ENCODE measurements at regions not wholly inside any gene's neighbourhood (a gene's known extent, or its start where the extent isn't known, plus 50 kb on each side); places are given as distances from the start of the nearest gene placed in this dataset.

DNA sequence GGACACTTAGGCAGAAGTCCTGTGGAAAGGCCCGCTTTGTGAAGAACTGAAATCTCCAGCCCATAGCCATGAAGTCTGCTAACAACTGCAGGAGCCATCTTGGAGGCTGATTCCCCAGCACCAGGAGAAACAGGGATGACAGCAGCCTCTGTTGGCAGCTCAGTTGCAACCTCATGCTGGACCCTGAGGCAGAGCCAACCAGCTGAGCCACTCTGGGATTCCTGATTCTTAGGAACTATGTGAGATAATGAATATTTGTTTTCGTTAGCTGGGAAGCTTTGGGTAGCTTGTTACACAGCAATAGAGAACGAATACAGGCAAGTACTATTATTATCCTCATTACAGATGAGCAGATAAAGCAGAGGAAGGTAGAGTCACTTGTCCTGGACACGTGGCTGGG lies 210.5 kb upstream of the ANKH start:
- no peak overlapping the region for H3K27ac ChIP-seq (ENCODE audit: insufficient read depth, low read length)
- no peak for TF ChIP-seq NFE2L2 (IDR thresholded peaks at IDR 0.05; ENCODE audit: low read depth, low read length)
- no peak for TF ChIP-seq MXI1 (IDR thresholded peaks at IDR 0.05; ENCODE audit: borderline replicate concordance, low read depth, low read length)
- TF ChIP-seq, protein P1, sequence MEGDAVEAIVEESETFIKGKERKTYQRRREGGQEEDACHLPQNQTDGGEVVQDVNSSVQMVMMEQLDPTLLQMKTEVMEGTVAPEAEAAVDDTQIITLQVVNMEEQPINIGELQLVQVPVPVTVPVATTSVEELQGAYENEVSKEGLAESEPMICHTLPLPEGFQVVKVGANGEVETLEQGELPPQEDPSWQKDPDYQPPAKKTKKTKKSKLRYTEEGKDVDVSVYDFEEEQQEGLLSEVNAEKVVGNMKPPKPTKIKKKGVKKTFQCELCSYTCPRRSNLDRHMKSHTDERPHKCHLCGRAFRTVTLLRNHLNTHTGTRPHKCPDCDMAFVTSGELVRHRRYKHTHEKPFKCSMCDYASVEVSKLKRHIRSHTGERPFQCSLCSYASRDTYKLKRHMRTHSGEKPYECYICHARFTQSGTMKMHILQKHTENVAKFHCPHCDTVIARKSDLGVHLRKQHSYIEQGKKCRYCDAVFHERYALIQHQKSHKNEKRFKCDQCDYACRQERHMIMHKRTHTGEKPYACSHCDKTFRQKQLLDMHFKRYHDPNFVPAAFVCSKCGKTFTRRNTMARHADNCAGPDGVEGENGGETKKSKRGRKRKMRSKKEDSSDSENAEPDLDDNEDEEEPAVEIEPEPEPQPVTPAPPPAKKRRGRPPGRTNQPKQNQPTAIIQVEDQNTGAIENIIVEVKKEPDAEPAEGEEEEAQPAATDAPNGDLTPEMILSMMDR (conservative IDR thresholded peaks at IDR 0.05; ENCODE audit: low read depth, low read length): no peak
- TF ChIP-seq MAFK (IDR thresholded peaks at IDR 0.05; ENCODE audit: low read depth, low read length): no peak
- TF ChIP-seq MAZ (IDR thresholded peaks at IDR 0.05; ENCODE audit: borderline replicate concordance, low read depth, low read length): no peak
- no peak for TF ChIP-seq CEBPB (IDR thresholded peaks at IDR 0.05; ENCODE audit: low read depth, low read length)
- no peak for TF ChIP-seq FOS (IDR thresholded peaks at IDR 0.05; ENCODE audit: low read depth, low read length)
- TF ChIP-seq CHD1 (IDR thresholded peaks at IDR 0.05; ENCODE audit: low read depth, low read length): no peak
- TF ChIP-seq, protein P2, sequence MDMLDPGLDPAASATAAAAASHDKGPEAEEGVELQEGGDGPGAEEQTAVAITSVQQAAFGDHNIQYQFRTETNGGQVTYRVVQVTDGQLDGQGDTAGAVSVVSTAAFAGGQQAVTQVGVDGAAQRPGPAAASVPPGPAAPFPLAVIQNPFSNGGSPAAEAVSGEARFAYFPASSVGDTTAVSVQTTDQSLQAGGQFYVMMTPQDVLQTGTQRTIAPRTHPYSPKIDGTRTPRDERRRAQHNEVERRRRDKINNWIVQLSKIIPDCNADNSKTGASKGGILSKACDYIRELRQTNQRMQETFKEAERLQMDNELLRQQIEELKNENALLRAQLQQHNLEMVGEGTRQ (IDR thresholded peaks at IDR 0.05; ENCODE audit: low read depth, low read length): no peak
- DNase-seq (no peak), ATAC-seq (ENCODE audit: low read depth) (no peak)
- H3K36me3 ChIP-seq (ENCODE audit: control insufficient read depth, insufficient read depth, low read length): no peaks in the 10 kb centered on the region
- no peak overlapping the region for H3K14ac ChIP-seq (replicated peaks; ENCODE audit: low read depth, low read length)
- H4K20me1 ChIP-seq (ENCODE audit: insufficient read depth, low read length): no peaks in the 10 kb centered on the region
- in situ Hi-C loops (cut with MboI; ENCODE audit: low sequenced_read_pairs) (no loop called here), dilution Hi-C loops (cut with HindIII; ENCODE audit: low sequenced_read_pairs, unreplicated experiment) (no loop called here), intact Hi-C loops (cut with micrococcal nuclease) (no loop called here)
- ChIA-PET CTCF (no interaction called here), POLR2A (ENCODE audit: unreplicated experiment) (no interaction called here)
- H3K4me3 ChIP-seq (ENCODE audit: insufficient read depth, low read depth, low read length): no peak overlapping the region
- no peak overlapping the region for H2AFZ ChIP-seq (replicated peaks; ENCODE audit: low read length, poor library complexity)
- no peak overlapping the region for H3K56ac ChIP-seq (ENCODE audit: extremely low read depth, insufficient read depth, low read length)
- 20% methylated on average over 1 of the region's 4 CpGs; no CpG with 5 or more reads in 1 of the 2 experiments for WGBS, 2 experiments (ENCODE audit: extremely low coverage in 2 of 2, insufficient read length in 1 of 2)
- H2BK20ac ChIP-seq (ENCODE audit: low read depth, low read length): no peak overlapping the region
- H4K8ac ChIP-seq (ENCODE audit: low read depth in 2 of 2, low read length in 2 of 2): no peak overlapping the region
- no peak overlapping the region for H4K5ac ChIP-seq (ENCODE audit: low read depth, low read length)
- no peak overlapping the region for H2BK5ac ChIP-seq (ENCODE audit: low read depth, low read length, poor library complexity, severe bottlenecking)
- no peak overlapping the region for H3K18ac ChIP-seq (ENCODE audit: low read depth, low read length)
- H4K91ac ChIP-seq (ENCODE audit: insufficient read depth, low read depth, low read length): no peak overlapping the region
- no peak overlapping the region for H2BK15ac ChIP-seq (ENCODE audit: low read depth, low read length)
- no peak overlapping the region for H3K4ac ChIP-seq (ENCODE audit: low read depth, low read length)
- H3K23ac ChIP-seq (ENCODE audit: low read depth, low read length): no peak overlapping the region
- H2AK9ac ChIP-seq (replicated peaks; ENCODE audit: low read depth, low read length, poor library complexity): no peak overlapping the region
- no peak overlapping the region for H3K4me2 ChIP-seq (ENCODE audit: low read depth, low read length)
- no peaks in the 10 kb centered on the region for H3K4me1 ChIP-seq (ENCODE audit: control insufficient read depth, insufficient read depth, low read length)
- H2BK120ac ChIP-seq (ENCODE audit: low read depth, low read length): no peak overlapping the region
- H3K9me1 ChIP-seq (ENCODE audit: insufficient read depth, low read length): no peaks in the 10 kb centered on the region
- H3K9ac ChIP-seq (ENCODE audit: low read depth, low read length): no peak overlapping the region
- BruUV-seq (replicated peaks): no TSS peak
- H3K9me3 ChIP-seq (ENCODE audit: control insufficient read depth, insufficient read depth, low read length): no peaks in the 10 kb centered on the region
- no peaks in the 10 kb centered on the region for H3K79me1 ChIP-seq (ENCODE audit: low read depth in 1 of 2, low read length in 2 of 2)
- H2AK5ac ChIP-seq (ENCODE audit: low read depth, low read length): no peak overlapping the region
- H3K27me3 ChIP-seq (ENCODE audit: control insufficient read depth, insufficient read depth, low read length): peaks cover 4% of the 10 kb centered on the region; the same call in 1 of the 2 replicates

All from IMR-90 (cell line).